HG03095 (cell line): ENCODE measurements at regions not wholly inside any gene's neighbourhood (a gene's known extent, or its start where the extent isn't known, plus 50 kb on each side); places are given as distances from the start of the nearest gene placed in this dataset.
"Not testable (repeated sequence)": the region's sequence is repeated elsewhere in the genome, so short reads cannot be mapped to it uniquely, and the experiment has no call there.

Experiments used
- ATAC-seq: cut with Tn5 transposase; IDR thresholded peaks from one replicate; pipeline ENCODE4 v1.9.1; 2021; ENCODE audit warnings: moderate library complexity; ENCODE audit not compliant: unreplicated experiment

DNA sequence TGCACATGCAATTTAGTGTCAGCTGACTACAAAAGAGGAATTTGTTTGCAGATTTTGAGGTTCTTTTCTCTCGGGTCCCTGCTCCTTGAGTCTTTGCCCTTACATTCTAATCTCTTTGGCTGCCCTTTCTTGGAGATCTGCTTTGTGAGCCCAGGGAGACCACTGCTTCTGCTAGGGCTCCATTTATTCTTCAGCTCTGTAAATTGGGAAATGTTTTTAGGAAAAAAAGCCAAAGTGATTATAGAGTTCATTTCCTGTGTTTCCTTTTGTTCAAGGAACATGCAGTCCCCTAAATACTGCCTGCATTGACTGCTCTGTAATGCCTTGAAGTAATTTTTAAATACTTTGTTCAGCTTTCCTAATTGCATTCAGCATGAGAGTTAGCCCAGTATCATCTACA is 197.4 kb downstream of the CSNK1G3 start:
- ATAC-seq = no peak

DNA sequence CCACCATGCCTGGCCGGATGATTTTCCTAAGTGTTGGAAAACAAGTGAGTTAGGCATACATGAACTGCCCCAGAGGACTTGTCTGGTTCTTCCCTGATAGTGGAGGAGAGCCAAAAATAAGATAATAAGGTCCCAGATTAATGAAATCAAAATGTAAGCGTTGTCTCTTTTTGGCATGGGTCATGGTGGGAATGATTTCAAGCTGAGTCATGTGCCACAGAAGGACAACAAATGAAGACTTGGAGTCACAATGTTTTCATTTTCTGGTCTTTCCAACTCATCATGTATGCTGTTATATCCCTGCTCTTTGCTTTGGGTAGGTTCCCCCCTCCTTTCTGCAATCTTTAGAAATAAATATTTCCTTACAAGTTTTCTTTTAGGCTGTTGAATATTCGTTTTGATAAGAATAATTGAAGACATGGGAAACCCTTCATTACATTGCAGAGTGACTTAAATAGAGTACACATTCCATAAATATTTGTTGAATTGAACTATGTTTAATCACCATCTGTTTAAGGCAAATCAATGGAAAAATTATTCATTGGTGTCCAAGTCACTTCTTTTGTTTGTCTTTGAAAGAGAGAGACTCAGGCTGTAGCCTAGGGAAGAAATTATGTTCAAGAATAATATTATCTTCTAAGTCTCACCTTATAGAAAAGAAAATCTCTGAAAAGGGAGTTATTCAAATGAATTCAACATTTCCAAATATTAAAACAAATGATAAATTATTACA is 196.3 kb downstream of the CSNK1G3 start:
- no peak for ATAC-seq

DNA sequence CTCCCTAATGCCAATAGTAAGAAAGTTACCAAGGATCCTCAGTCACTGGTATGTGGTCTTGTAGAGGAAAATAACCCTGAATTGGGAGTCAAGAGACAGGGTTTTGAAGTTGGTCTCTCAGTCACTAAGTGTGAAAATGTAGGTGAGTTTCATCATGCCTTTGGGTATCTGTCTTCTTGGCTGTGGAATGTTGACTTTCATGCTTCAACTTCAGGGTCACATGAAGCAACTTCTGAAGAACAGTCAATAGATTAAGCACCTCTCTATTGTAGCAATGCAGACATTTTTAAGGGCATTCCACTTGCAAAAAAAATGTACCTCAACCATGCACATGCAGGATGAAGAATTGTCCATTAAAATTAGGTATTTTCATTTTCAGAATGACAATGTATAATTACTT is 194.6 kb downstream of the CSNK1G3 start:
- no peak for ATAC-seq

DNA sequence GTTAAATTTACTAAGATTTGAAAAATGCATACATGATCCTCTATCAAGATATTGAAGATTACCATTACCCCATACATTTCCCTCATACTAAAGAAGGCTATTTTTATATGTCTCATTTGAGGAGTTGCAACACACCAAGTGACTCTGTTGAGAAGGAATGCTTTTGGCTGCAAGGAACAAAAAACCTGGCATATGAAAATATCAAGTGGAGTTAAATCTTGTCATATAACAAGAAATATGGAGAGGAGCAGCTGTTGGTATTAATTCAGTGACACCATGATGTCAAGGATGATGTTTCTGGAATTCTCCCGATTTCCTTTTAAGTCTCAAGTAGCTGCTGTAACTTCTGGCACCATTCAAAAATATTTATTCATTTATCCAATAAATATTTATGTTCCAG is 193.8 kb downstream of the CSNK1G3 start:
- no peak for ATAC-seq

DNA sequence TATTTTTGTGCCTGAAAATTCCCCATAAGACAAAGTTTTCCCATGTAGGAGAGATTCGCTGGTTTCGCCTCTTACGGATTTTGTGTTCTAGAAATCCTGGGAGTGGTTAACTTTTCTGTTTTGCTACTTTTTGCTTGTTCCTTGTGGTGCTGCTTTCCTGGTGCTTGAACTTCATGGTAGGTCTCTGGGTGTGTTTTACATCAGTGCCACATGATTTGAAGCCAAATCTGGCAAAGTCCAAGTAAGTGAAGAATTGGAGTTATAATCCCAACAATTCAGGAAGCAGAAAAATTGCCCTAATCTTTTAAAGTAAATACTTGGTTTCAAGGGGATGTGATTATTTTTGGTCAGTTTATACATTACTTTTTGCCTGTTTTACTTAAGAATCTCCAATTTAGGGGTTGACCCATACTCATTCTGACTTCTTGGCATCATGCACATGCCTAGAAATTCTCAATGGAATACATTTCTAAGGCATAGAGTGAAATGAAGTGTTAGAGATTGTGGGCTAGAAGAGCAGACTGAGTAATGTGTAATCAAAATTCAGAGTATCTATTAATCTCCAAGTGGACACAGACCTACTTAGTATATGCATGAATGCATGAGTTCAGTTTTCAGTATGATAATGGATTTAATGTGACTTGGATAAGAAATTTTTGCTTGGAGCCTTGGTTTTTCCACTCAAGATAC is 189.7 kb downstream of the CSNK1G3 start:
- ATAC-seq = no peak

DNA sequence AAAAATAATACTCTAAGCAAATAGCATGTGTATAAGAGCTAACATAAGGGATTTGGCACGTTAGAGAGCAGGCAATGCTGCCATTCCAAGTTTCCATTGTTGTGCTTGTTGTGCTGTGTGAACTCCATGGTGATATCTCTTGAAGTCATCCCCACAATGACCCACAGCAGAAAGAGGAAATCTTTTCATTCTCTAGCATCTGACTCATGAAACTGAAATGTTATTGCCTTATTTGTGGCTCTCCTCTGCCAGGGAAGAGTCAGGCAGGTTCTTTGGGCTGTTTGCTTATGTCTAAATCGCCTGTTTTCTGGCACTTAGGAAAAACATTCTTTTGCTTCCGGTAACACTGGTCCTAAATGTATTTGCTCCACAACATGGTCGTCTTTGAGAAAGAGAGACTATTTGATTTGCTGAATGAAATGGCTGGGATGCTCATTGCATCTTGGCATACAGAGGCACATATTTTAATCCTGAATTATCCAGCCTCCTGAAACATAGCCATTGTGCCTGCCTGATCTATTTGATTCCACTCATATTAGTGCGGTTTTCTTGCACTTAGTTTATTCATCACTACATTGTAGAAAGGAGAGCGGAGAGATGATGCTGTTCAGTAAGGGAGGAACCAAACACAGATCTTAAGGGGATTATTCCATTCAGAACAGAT is 188.8 kb downstream of the CSNK1G3 start:
- no peak for ATAC-seq

DNA sequence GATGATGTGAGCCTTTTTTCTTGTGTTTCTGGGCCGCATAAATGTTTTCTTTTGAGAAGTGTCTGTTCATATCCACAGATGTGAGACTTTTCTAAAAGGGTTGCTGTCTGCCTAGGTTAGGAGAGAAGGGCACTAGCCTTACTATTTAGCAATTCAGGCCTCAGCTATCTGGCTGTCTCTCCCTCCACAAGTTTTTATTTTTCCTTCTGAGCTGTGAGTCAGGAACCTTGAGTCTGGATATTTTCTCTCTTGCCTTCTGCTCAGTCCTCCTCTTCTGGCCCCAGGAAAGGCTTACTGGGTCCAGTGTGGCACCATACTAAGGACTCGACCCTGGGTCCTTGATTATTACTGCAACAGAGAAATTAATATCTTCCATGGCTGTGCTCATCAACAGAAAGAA is 187.6 kb downstream of the CSNK1G3 start:
- ATAC-seq = no peak

DNA sequence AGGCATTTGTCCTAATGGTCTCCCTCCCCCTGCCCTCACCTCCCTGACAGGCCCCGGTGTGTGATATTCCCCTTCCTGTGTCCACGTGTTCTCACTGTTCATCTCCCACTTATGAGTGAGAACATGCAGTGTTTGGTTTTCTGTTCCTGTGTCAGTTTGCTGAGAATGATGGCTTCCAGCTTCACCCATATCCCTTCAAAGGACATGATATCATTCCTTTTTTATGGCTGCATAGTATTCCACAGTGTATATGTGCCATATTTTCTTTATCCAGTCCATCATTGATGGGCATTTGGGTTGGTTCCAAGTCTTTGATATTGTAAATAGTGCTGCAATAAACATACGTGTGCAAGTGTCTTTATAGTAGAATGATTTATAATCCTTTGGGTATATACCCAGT is 187.0 kb downstream of the CSNK1G3 start:
- ATAC-seq = not testable (repeated sequence)

DNA sequence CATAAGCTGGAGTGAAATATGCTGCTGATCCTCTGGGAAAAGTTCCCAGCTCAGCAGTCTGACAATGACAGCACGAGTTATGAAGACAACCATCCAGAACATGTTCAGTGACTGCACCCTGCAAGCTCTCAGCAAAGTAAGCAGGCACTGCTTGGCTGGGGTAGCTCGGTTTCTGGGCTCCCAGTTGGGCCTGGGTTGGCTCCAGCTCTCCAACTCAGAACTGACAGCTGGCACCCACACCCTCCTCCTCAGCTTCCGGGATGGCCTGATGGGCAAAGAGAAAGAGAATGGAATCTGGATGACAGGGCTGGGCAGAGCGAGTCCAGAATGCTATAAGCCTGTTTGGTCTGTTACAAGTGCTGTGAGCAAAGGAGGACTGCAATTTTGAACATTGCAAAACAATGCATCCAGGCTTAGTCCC is 185.0 kb downstream of the CSNK1G3 start:
- ATAC-seq = no peak

DNA sequence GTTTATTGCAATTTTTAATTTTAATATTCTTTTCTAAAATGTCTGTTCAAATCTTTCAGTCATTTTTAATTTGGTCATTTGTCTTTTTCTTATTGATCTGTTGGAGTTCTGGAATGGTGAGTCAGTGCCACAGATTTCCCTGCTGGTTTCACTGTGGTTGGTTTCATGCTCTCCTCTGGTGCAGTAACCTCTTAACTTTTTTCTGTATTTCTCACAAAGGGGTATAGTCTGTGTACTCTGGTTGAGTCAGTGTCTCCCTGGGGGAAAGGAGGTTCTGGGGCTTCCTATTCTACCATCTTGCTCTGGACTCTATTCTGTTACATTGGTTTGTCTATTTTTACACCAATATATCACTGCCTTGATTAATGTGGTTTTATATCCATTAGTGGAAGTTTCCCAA is 178.8 kb downstream of the CSNK1G3 start:
- ATAC-seq = no peak

DNA sequence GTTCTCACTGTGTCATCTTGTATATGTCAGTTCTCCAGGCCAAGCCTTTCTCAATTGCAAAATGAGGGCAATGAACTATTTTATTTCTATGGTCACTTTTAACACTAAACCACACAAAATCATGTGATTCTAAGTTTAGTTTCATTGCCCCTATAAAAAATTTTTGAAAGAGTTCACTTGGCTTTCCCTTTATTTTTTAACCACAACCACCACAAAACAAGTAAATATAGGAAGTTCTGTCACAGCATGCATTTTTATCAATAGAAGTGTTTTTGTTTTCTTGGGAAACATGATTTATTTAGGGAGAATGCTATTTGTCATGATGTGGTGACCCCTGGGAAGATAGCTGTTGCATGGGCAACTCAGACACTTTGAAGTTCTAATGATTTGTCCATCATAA is 169.1 kb downstream of the CSNK1G3 start:
- no peak for ATAC-seq

DNA sequence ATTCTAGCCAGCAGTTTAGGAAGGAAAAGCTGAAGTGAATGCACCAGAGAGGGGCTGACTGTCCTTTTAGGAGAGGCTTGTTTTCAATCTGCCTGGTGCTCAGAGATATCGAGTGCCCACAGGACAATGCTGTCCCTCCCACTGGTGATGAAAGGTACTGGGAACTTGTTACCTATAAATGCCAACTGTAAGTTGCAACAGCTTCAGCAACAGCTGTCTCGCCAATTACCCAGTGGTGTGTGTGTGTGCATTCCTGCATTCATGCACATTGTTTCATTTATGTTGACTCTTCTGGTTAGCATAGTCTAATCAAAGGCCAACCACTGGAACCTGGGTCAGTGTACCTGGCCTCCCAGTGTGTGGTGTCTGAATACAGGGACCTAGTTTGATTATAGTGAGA is 161.1 kb downstream of the CSNK1G3 start:
- no peak for ATAC-seq

DNA sequence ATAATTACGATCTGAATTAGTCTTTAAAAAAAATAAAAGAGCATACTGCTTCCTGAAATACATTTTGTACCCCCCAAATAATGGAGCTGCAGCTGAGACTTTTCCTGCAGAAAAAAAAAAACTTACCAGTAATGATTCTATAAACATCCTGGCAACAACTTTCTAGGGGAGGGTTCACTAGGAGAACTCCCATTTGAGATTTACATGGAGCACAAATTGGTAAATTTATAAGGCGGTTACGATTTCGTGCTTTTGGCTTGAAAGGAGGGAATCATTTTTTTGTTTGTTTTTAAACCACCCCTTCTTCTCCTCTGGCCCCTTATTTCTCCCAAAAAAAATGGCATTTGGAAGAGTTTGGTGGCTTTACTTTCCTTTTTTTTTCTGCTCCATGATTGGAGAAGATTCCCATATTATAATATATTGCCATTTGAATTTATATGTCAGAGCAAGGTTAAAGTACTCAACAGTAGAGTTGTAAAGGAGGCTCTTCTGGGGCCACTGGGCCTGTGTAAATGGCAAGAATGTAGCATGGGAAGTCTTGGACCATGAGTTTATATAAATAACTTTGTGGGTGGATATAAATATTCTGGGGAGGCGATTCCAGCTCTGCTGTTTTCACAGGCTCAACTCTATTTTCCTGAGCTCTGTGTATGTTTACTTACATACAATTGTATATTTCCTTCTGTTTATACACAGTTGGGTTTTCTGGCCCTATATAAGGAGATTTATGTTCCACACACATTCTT is 159.9 kb downstream of the CSNK1G3 start:
- no peak for ATAC-seq

DNA sequence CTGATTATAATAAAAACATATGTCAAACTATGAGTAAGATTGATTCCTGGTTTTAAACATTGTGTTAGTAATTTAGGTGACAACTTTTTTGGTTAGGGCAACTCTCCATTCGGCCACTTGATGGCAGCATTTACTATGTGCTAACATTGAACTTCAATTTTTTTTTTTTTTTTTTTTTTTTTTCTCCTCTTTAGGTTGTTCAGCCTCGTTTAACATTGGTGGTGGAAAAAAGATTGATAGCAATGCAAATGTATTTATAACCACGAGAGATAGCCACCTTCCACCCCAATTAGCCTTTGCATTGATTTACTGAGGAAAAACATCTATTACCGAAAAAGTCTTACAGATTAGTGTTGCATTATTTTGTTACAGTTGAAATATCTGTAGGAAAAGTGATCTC is 159.1 kb downstream of the CSNK1G3 start:
- ATAC-seq = no peak
